ENCODE measurements at regions not wholly inside any gene's neighbourhood (a gene's known extent, or its start where the extent isn't known, plus 50 kb on each side); places are given as distances from the start of the nearest gene placed in this dataset.

DNA sequence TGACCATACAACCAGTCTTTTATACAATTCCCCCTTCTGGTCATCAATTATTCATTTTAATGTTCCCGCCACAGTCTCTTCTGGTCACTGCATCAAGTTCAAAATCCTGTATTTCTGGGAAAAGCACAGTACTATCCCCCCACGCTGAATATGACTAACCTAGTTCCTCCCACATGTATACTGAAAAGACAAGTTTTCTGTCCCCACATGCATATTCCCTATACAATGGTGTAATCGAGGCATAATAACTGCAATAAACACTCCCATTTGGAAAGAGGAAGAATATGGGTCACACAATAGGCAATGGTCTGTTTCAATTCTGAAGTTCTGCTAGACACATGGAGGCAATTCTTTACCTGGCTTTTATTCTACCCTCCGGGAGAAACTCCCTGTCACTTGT, 344.9 kb downstream of the EFNA5 start:
- no peak for DNase-seq

DNA sequence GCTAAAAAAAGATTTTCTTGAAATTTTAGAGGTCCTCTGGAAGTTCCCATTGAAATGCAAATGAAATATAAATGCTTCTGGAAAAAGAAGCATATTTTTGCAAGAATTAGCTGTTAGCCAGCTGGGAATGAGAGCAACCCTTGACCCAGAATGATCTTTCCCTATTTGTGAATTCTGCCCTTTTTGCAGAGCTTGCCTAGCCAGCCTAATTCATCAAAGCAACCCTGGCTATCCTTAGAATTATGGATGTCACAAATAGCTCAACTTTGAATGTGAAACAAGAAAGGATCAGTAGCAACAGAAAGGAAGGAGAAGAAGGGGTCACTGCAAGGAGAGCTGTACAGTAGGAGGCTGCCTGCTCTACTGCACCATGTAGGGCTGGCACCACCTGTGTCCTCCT, 345.9 kb downstream of the EFNA5 start:
- DNase-seq, result no peak

GRCh38 chr5:107324071-107324470, 346.7 kb downstream of the EFNA5 start:
- no peak for DNase-seq

- DNase-seq, result no peak
Measured at GRCh38 chr5:107323536-107323935, 347.2 kb downstream of the EFNA5 start.

DNA sequence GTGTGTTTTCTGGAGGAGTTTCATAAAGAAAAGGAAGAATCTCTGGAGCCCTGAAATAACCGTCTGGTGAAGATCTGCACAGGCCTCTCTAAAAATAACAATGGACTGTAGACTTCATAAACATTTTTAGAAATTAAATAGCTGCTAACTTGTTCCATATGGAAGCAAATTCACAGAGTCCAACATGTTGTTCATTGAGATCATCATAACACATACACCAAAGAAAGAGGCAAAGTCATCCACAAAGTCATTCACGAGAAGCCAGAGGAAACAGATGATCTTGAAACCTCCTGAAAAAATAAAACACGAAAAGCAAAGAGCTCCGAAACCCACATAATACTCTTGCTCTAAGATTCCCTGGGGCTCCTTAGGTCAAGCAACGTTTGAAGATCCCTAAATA, 347.8 kb downstream of the EFNA5 start:
- DNase-seq, result no peak

- no peak for DNase-seq
Measured at GRCh38 chr5:107321906-107322305, 348.8 kb downstream of the EFNA5 start.

DNA sequence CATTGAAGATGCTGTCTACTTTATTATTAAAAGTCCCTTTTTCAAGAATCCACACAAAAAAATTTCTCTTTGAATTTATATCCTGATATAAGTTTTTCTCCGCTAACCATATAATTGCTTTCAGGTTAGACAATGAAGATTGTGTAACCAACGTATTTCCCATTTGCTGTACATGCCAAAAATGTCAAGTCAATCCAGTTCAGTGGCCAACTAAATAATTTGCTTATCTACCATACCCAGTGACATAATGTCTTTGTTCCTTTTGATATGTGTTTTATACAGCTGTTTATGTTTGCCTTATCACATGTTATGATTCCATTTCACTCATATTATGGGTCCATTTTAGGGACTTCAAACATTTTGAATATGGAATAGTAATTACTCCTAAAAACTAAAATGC, 349.9 kb downstream of the EFNA5 start:
- DNase-seq, result no peak

GRCh38 chr5:107320376-107320775, 350.4 kb downstream of the EFNA5 start:
- DNase-seq, result no peak

DNA sequence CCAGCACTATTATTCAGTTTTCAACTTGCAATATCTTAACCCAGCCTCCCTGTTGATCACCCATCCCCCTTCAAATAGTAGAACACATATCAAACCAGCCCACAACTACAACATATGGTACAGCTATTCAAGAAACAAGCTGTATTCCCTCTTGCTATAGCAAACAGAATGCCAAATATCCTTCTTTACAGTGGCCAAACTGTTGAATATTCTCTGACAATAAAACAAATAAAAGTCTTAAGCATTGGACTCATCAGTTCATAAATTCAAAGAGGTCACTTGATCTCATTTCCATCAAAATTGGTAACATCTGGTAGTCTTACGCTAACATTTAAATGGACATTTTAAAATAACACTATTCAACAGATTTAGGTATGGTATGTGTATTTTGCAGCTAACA, 350.8 kb downstream of the EFNA5 start:
- DNase-seq, result no peak

DNA sequence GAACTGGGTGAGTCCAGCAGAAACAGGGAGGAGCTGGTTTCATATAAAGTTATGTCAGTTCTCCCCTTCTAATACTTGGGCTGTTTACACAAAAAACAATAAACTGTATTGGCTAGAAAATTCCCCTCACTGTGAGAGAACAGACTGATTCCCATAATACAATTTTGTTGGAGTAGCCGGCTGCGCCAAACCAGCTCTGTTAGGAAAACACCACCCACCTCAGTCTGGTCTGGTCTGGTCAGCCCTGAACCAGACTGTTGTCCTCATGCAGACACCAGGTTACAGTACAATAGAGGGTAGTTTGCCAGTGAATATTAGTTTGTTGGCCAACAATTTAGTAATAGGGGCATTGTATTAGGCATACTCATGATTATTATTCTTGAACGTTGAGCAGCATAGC, 356.4 kb downstream of the EFNA5 start:
- DNase-seq, result no peak

GRCh38 chr5:107313921-107314320, 356.8 kb downstream of the EFNA5 start:
- no peak for DNase-seq

GRCh38 chr5:107313098-107313497, 357.6 kb downstream of the EFNA5 start:
- no peak for DNase-seq

DNA sequence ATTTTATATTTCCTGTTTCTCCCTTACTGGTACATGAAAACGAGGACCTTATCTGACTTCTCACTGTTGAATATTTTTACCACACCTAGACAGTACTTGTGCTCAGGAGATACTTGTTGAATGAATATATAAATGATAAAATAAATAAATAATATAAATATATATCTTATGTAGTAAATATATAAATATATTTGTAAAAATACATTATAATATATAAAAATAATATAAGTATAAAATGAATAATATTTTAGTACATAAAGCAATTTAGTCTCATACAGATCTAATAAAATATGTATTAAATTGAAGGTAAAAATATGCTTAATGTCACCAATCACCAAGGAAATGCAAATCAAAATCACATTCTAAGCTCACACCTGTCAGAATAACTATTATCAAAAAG, 360.6 kb downstream of the EFNA5 start:
- no peak for DNase-seq

- no peak for DNase-seq
Measured at GRCh38 chr5:107306594-107306993, 364.1 kb downstream of the EFNA5 start.

DNA sequence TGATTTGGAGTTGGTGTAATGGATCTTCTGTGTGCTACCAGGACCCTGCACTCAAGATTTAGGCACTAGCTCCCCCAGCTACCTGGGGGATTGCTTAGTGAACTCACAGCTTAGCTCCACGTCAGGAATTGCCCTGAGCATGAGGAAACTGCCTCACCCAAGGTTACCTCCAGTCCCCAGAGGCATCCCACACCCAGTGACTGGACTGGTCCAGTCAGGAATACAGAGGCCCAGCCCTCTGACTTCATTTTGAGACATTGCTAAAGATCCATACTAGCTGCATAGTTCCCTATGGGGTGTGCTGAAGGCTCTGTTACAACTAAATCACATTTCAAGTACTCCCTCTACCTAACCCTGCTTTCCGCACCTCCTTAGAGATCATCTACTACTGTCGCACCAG, 364.7 kb downstream of the EFNA5 start:
- DNase-seq, result no peak

GRCh38 chr5:107304684-107305083, 366.1 kb downstream of the EFNA5 start:
- DNase-seq, result no peak

DNA sequence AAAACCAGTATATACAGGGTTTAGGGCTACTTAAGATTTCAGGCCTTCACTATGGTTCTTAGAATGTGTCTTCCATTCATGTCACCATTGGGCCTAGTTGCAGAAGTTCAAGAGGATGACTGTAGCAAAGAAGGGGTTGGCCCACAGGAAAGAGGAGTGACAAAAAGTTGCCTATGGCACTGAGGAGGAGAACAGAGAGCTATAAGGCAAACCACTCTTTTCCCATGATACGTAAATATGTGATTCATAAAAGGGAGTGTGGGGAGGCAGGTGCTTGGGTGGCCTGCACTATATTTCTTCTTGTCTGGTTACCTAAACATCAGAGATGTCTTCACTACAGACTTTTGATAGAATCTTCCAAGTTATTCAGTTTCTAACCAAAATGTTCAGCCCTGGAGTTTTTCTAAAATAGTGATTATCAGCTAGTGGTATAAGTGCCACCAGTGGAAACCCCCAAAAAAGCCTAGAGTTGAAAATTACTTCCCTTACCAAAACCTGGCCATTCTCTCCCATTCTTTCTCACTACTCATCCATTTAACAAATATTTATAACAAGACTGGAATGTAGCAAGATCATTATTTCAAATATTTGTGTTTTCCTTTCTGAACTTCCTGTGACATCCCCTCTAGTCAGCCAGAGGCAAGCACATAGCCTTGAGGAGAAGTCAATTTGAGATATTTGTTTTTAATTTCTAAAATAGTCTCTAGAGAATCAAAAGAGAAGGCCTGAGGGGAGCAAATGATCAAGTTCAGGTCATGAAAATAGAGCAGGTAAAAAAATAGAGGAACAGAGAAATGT, 367.4 kb downstream of the EFNA5 start:
- DNase-seq, result no peak

- DNase-seq, result no peak
Measured at GRCh38 chr5:107302441-107302840, 368.3 kb downstream of the EFNA5 start.

DNA sequence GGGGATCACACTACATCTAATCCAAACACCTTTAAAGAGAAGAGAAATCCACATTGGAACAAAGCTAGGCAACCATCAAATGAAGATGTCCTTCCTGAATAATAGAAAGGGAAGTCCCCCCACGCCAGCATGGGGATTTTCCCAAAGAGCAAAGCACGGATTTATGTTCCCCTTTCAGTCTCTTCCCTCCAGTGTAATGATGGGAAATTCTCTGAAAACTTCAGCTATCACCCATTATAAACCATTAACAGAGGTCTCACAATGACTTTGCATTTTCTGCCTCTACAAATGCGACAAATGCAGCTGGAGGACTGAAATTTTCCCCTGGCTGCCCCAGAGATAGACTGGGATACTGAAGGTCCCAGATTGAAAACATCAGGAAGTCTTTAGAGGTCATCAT, 368.7 kb downstream of the EFNA5 start:
- DNase-seq, result no peak

DNA sequence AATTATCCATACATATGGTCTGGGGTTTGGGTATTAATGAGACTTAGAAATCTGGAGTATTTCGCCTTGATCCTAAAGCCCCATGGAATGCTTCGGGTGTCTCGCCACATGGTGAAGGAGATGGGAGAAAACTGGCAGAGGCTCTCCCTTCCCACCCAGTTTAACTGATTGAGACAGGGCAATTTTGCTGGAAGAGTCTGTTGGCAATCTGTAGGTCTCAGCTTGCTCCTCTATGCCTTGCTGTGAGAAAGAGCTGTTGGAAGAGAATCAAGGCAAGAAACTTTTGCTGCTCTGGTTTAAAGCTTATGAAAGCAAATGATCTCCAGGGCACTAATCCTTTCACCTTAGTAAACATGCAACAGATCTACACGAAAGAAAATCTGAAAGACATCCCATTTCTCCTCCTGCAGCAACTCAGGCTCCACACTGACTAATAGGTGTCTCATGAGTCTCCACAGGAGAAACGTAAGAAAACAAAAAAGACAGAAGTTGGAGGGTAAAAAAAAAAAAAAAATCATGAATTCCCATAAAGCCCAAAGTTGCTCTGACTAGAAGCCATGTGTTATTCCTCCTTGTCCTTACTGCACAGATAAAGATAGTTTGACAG, 369.9 kb downstream of the EFNA5 start:
- DNase-seq, result no peak

DNA sequence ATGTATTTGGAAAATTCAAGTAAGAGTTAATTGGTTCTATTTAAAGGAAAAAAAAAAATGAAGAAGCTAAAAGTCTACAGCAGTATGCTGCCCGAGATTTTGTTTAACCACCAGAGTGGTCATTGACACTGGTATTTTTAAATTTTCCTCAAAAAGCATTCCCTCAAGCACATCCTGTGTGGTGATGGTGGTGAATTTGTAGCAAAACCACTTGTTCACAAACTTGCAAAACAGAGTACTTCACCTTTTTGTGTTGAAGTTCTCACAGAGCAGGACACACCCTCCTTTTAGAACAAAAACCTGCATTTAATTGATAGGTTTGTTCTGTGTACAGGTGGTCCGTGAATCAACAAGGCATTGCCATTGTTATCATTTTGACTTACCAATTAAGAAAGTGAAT, 374.2 kb downstream of the EFNA5 start:
- no peak for DNase-seq

DNA sequence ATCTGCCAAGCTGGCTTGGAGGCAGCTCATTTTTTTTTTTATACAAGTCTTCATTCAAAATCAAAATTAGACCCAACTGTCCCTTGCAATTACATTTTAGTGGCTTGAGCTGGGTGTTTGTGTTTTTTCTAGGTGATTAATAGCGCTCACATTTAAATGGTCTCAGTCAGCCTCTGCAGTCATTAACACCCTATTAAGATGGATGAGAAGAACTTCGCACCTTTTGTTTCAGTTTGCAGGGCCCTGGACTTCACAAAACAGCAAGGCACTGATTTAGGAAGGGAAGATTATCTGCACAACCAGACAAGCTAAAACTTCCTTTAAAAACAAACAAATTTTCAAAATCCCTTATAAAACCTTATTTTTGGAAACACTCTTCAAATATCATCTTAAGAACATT, 374.8 kb downstream of the EFNA5 start:
- no peak for DNase-seq

GRCh38 chr5:107294669-107295068, 376.1 kb downstream of the EFNA5 start:
- DNase-seq, result no peak

DNA sequence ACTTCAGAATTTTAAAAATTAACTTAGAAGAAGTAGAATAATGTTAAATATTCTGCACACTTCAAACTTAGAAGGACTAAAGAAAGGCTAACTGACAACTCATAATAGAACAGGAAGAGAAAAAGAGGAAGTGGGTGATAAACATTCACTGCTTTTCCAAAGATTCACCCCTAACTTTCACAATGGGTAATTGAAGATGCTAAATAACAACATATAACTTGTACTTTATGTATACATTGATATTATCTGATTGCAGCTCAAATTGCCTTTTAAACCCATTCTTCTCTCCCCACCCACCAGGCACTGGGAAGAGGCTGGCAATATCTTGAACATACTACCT, 376.6 kb downstream of the EFNA5 start:
- DNase-seq, result no peak

DNA sequence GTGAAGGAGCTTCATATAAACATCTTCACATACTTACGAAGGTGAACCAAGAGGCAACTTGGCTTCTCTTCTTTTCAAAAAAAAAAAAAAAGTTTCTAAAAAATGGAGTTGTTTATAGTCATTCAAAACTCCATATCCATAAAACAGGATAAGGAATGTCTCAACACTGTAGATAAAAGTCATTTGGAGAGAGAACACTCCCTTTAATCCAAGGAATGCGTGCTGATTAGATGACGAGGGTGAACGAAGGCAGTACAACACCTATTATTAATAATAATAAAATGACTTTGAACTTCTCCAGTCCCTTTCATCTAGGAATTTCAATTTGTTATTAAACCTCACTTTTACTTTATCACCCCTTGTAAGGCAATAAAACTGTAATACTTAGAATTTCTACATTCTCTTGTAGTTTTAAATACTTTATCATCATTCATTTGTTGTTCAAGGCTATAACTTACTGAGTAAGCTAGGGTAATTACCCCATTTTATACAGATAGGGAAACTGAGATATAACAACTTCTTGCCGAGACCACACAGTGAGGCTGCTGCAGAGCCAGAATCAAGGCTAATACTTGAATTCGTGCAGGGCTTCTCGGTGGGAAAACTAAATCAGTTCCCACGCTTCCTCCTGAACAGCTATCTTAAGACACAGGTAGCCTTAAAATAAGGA, 377.1 kb downstream of the EFNA5 start:
- no peak for DNase-seq
